NB4 (cell line): ENCODE measurements at regions not wholly inside any gene's neighbourhood (a gene's known extent, or its start where the extent isn't known, plus 50 kb on each side); places are given as distances from the start of the nearest gene placed in this dataset.

Source experiments
- DNase-seq: peaks from one replicate; pipeline ENCODE4 v3.0.0; 2010; ENCODE audit warnings: low read depth
- H3K4me3 ChIP-seq: one replicate; pipeline ENCODE4 v1.5.1; 2011; ENCODE audit warnings: mild to moderate bottlenecking, low read depth, low read length, moderate library complexity
- CTCF ChIP-seq: IDR thresholded peaks from one replicate; pipeline ENCODE4 v1.5.1; 2012; ENCODE audit warnings: low read depth, low read length
- MAX ChIP-seq: IDR thresholded peaks from 2 replicates; pipeline ENCODE4 v1.6.1; 2011; ENCODE audit warnings: low read depth, low read length
- MYC ChIP-seq: IDR thresholded peaks from 2 replicates; pipeline ENCODE4 v1.6.1; 2011; ENCODE audit warnings: low read depth, low read length
- POLR2A ChIP-seq: IDR thresholded peaks from 2 replicates; pipeline ENCODE4 v1.6.1; 2011; ENCODE audit warnings: mild to moderate bottlenecking; ENCODE audit not compliant: insufficient read length; ENCODE audit errors: extremely low read depth

GRCh38 chr2:51693640-51694039, 661.7 kb upstream of the NRXN1 start:
- DNase-seq = no peak
- no peak overlapping the region for H3K4me3 ChIP-seq
- TF ChIP-seq POLR2A (no peak), CTCF (no peak), MAX (no peak), MYC (no peak)

GRCh38 chr2:51681854-51682253, 649.9 kb upstream of the NRXN1 start:
- no peak for DNase-seq
- TF ChIP-seq MYC (no peak), CTCF (no peak)
- no peak overlapping the region for H3K4me3 ChIP-seq

GRCh38 chr2:51673628-51674027, 641.7 kb upstream of the NRXN1 start:
- no peak for DNase-seq
- H3K4me3 ChIP-seq = no peak overlapping the region
- TF ChIP-seq POLR2A = no peak
- TF ChIP-seq MYC = no peak
- TF ChIP-seq MAX = no peak
- TF ChIP-seq CTCF = no peak

DNA sequence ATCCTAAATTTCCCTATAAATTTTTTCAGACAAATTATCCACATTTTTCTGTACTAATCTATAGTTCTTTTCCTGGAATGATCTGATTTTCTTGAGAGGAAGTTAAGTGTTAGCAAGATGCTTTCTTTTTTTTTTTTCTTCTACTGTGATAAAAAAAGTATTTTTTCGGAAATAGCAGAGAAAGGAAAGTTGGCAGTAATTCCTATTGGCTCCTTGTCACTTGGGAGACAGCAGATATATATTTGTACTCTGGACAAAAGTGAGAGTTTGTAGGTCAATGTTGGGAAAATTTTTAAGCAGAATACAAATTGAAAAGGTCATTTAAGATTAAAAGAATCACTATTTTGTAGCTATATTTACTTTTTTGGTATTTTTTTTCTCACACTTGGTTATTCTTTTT, 635.7 kb upstream of the NRXN1 start:
- no peak for DNase-seq
- no peak for TF ChIP-seq MAX
- TF ChIP-seq POLR2A = no peak
- no peak for TF ChIP-seq CTCF
- TF ChIP-seq MYC = no peak
- no peak overlapping the region for H3K4me3 ChIP-seq

DNA sequence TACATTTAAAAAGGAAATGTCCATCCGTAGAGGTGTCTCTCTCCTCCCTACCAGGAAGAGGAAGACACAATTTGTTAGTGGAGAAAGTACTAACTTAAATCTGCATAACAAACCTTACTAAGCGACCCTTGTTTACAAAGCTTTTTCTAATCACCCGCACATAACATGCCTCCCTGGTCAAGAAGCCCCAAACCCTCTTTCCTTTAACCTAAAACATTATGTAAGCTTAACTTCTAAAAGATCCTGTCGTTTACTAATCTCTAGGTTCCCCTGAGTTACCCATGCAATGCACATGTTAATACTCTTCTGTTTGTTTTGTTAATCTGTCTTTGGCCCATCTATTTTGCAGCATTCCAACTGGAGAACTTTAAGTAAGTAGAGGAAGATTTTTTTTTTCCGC, 630.3 kb upstream of the NRXN1 start:
- H3K4me3 ChIP-seq = no peak overlapping the region
- DNase-seq = no peak
- no peak for TF ChIP-seq POLR2A
- TF ChIP-seq MYC = no peak
- TF ChIP-seq MAX = no peak
- TF ChIP-seq CTCF = no peak

GRCh38 chr2:51657849-51658248, 625.9 kb upstream of the NRXN1 start:
- no peak for TF ChIP-seq MYC
- no peak for TF ChIP-seq CTCF
- no peak for TF ChIP-seq POLR2A
- no peak for TF ChIP-seq MAX
- no peak overlapping the region for H3K4me3 ChIP-seq
- DNase-seq = no peak
